Body of pancreas (tissue), 4 donors: ENCODE measurements at regions not wholly inside any gene's neighbourhood (a gene's known extent, or its start where the extent isn't known, plus 50 kb on each side); places are given as distances from the start of the nearest gene placed in this dataset.

Source experiments
- ATAC-seq: fragments of 150-250 bp; one replicate; pipeline ENCODE4 v1.9.1; 2016
- DNase-seq, 4 donors: peaks; one replicate each; pipeline ENCODE4 v3.0.0-alpha.2; 2019
- H3K27ac ChIP-seq, 4 donors: fragments of 200-600 bp; sonication (generic); 1 replicate in 3 of 4; 2 replicates in 1 of 4; pipeline versions ENCODE4 v1.5.1 to v1.6.1; 2016 to 2019; ENCODE audit warnings: mild to moderate bottlenecking in 1 of 4, mixed read lengths in 1 of 4, moderate library complexity in 1 of 4
- H3K27me3 ChIP-seq, 2 donors: fragments of 200-600 bp; sonication (generic); one replicate each; pipeline ENCODE4 v1.6.0; 2016; ENCODE audit warnings: mild to moderate bottlenecking in 1 of 2
- H3K36me3 ChIP-seq, 2 donors: fragments of 200-600 bp; sonication (generic); replicated peaks in 1 of 2; 2 replicates each; pipeline ENCODE4 v1.5.1; 2016; ENCODE audit warnings: low read depth in 2 of 2; ENCODE audit not compliant: insufficient read depth in 1 of 2
- H3K4me1 ChIP-seq: fragments of 200-600 bp; sonication (generic); one replicate; pipeline ENCODE4 v1.6.0; 2016
- H3K4me3 ChIP-seq, 2 donors: fragments of 200-600 bp; sonication (generic); 1 replicate in 1 of 2; 2 replicates in 1 of 2; pipeline ENCODE4 v1.5.1; 2016 to 2019
- H3K9me3 ChIP-seq, 3 donors: fragments of 200-600 bp; sonication (generic); 1 replicate in 2 of 3; 2 replicates in 1 of 3; pipeline ENCODE4 v1.5.1; 2016
- POLR2A ChIP-seq, 3 donors: fragments of 450-650 bp; IDR thresholded peaks; one replicate each; pipeline ENCODE4 v1.6.1; 2016; ENCODE audit warnings: antibody characterized with exemption in 3 of 3, mild to moderate bottlenecking in 2 of 3
- WGBS, 2 donors: methylation state at CpG; one replicate each; pipeline ENCODE4 v1.1.5; 2017; 5-methylcytosine and 5-hydroxymethylcytosine counted together
- intact Hi-C: fragments of 100-400 bp; cut with DNase I; formaldehyde crosslinking; loops from one replicate; pipeline ENCODE4 v1.15.1; 2023
- TF ChIP-seq, protein P1 (sequence below), 7 experiments: fragments of 450-650 bp in 4 of 7; fragments of 200-600 bp in 3 of 7; sonication (generic) in 3 of 7; IDR thresholded peaks; one replicate each; pipeline ENCODE4 v1.5.1; 2016 to 2019; ENCODE audit warnings: antibody characterized with exemption in 7 of 7

DNA sequence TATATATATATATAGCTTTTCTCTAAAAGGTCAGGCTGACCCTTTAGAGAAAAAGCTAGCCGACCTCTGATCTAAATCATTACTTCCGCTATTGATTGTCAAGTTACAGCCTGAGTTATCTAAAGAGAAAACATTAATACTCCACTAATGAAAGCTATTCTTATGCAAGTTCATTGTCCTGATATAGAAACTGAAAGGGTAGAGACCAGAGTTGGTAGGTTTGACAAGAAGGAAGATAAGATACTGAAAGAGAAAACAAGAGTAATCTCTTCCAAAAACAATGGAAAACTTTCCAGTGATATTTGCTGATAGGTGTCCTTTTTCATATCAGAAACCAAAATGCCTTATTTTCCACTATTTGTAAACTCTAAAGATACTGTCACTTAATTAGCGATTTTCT, 62.8 kb upstream of the SLC39A10 start:
- TF ChIP-seq, protein P1, sequence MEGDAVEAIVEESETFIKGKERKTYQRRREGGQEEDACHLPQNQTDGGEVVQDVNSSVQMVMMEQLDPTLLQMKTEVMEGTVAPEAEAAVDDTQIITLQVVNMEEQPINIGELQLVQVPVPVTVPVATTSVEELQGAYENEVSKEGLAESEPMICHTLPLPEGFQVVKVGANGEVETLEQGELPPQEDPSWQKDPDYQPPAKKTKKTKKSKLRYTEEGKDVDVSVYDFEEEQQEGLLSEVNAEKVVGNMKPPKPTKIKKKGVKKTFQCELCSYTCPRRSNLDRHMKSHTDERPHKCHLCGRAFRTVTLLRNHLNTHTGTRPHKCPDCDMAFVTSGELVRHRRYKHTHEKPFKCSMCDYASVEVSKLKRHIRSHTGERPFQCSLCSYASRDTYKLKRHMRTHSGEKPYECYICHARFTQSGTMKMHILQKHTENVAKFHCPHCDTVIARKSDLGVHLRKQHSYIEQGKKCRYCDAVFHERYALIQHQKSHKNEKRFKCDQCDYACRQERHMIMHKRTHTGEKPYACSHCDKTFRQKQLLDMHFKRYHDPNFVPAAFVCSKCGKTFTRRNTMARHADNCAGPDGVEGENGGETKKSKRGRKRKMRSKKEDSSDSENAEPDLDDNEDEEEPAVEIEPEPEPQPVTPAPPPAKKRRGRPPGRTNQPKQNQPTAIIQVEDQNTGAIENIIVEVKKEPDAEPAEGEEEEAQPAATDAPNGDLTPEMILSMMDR (IDR thresholded peaks at IDR 0.05) = no peak
- TF ChIP-seq POLR2A (IDR thresholded peaks at IDR 0.05) = no peak
- Histone ChIP-seq H3K27ac (no peak overlapping the region), H3K36me3 (no peaks in the 10 kb centered on the region), H3K9me3 (no peaks in the 10 kb centered on the region), H3K27me3 (no peaks in the 10 kb centered on the region), H3K4me3 (no peak overlapping the region), H3K4me1 (no peaks in the 10 kb centered on the region)
- ATAC-seq = no peak
- 19 to 21% methylated on average over 3 of the region's 3 CpGs for WGBS, 2 donors
- no peak for DNase-seq
- intact Hi-C loops = no loop called here

GRCh38 chr2:195592105-195592504, 64.9 kb upstream of the SLC39A10 start:
- H3K4me1 ChIP-seq = no peaks in the 10 kb centered on the region
- DNase-seq (no peak), ATAC-seq (no peak)
- H3K36me3 ChIP-seq = no peaks in the 10 kb centered on the region
- TF ChIP-seq, protein P1 (IDR thresholded peaks at IDR 0.05) = no peak
- TF ChIP-seq POLR2A (IDR thresholded peaks at IDR 0.05) = no peak
- WGBS, 2 donors = 92 to 94% methylated on average over 2 of the region's 2 CpGs
- no peaks in the 10 kb centered on the region for H3K9me3 ChIP-seq
- no peaks in the 10 kb centered on the region for H3K27me3 ChIP-seq
- intact Hi-C loops = no loop called here
- no peak overlapping the region for H3K27ac ChIP-seq
- H3K4me3 ChIP-seq = no peak overlapping the region

DNA sequence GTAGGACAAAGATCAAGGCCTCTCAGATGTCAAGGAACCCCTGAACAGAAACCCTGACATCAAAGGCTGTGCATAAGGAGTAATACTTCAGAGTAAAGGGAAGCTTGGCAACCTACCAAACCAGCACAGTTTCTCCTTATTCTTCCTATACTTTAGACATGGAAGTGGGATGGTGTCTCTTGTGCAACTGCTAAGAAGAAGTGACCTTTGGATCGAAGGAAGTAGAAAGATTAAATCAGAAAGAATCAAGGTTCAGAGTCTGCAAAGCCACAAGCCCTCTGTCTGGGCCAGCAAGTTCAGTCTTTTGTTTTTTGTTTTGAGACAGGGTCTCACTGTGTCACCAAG, 66.2 kb upstream of the SLC39A10 start:
- no peaks in the 10 kb centered on the region for H3K27me3 ChIP-seq
- no peaks in the 10 kb centered on the region for H3K9me3 ChIP-seq
- intact Hi-C loops = no loop called here
- ATAC-seq (no peak), DNase-seq (peak in 1 of 4 donors; percentile 37)
- no peak overlapping the region for H3K27ac ChIP-seq
- WGBS, 2 donors = 39 to 46% methylated on average over 1 of the region's 1 CpG
- TF ChIP-seq, protein P1 (IDR thresholded peaks at IDR 0.05) = no peak
- TF ChIP-seq POLR2A (IDR thresholded peaks at IDR 0.05) = no peak
- no peaks in the 10 kb centered on the region for H3K36me3 ChIP-seq
- no peaks in the 10 kb centered on the region for H3K4me1 ChIP-seq
- H3K4me3 ChIP-seq = no peak overlapping the region

GRCh38 chr2:195590199-195590860, 66.7 kb upstream of the SLC39A10 start:
- no peaks in the 10 kb centered on the region for H3K27me3 ChIP-seq
- no peak overlapping the region for H3K27ac ChIP-seq
- WGBS, 2 donors = 67 to 92% methylated on average over 1 of the region's 1 CpG
- H3K4me1 ChIP-seq = no peaks in the 10 kb centered on the region
- TF ChIP-seq, protein P1 (IDR thresholded peaks at IDR 0.05) = no peak
- TF ChIP-seq POLR2A (IDR thresholded peaks at IDR 0.05) = no peak
- ATAC-seq (no peak), DNase-seq (no peak)
- no peak overlapping the region for H3K4me3 ChIP-seq
- no peaks in the 10 kb centered on the region for H3K9me3 ChIP-seq
- no peaks in the 10 kb centered on the region for H3K36me3 ChIP-seq
- intact Hi-C loops = no loop called here

- no peak for TF ChIP-seq POLR2A (IDR thresholded peaks at IDR 0.05)
- TF ChIP-seq, protein P1 (IDR thresholded peaks at IDR 0.05) = no peak
- ATAC-seq = no peak
- intact Hi-C loops = no loop called here
Measured at GRCh38 chr2:195587966-195588365, 69.1 kb upstream of the SLC39A10 start.

More at GRCh38 chr2:195587966-195588365, 69.1 kb upstream of the SLC39A10 start:
- H3K4me3 ChIP-seq = no peak overlapping the region
- WGBS, 2 donors = 75 to 81% methylated on average over 5 of the region's 5 CpGs
- DNase-seq = no peak
- H3K27ac ChIP-seq = no peak overlapping the region
- no peaks in the 10 kb centered on the region for H3K4me1 ChIP-seq
- H3K36me3 ChIP-seq = no peaks in the 10 kb centered on the region
- H3K27me3 ChIP-seq = no peaks in the 10 kb centered on the region
- no peaks in the 10 kb centered on the region for H3K9me3 ChIP-seq
